Ascending aorta (tissue), 2 donors: ENCODE measurements at regions not wholly inside any gene's neighbourhood (a gene's known extent, or its start where the extent isn't known, plus 50 kb on each side); places are given as distances from the start of the nearest gene placed in this dataset.
"Not testable (repeated sequence)": the region's sequence is repeated elsewhere in the genome, so short reads cannot be mapped to it uniquely, and the experiment has no call there.

ENCODE experiments used
- DNase-seq, 2 donors: peaks; one replicate each; pipeline ENCODE4 v3.0.0-alpha.2; 2019; ENCODE audit warnings: low spot score in 2 of 2
- H3K27ac ChIP-seq, 2 donors: fragments of 200-600 bp; sonication (generic); one replicate each; pipeline ENCODE4 v1.5.1; 2016 to 2017; ENCODE audit warnings: mild to moderate bottlenecking in 1 of 2
- H3K27me3 ChIP-seq: fragments of 200-600 bp; sonication (generic); one replicate; pipeline ENCODE4 v1.5.1; 2017
- H3K36me3 ChIP-seq, 2 donors: fragments of 200-600 bp; sonication (generic); one replicate each; pipeline ENCODE4 v1.5.1; 2016
- H3K4me1 ChIP-seq, 2 donors: fragments of 200-600 bp; sonication (generic); one replicate each; pipeline ENCODE4 v1.5.1; 2016 to 2017; ENCODE audit warnings: mild to moderate bottlenecking in 1 of 2
- H3K4me3 ChIP-seq, 2 donors: fragments of 200-600 bp; sonication (generic); one replicate each; pipeline ENCODE4 v1.5.1; 2016 to 2017; ENCODE audit warnings: mild to moderate bottlenecking in 1 of 2
- H3K9me3 ChIP-seq, 2 donors: fragments of 200-600 bp; sonication (generic); one replicate each; pipeline ENCODE4 v1.5.1; 2016
- intact Hi-C: fragments of 100-400 bp; cut with DNase I; formaldehyde crosslinking; loops from one replicate; pipeline ENCODE4 v1.15.1; 2023
- TF ChIP-seq, protein P1 (sequence below), 3 experiments: fragments of 200-600 bp in 2 of 3; fragments of 450-650 bp in 1 of 3; sonication (generic) in 2 of 3; IDR thresholded peaks; one replicate each; pipeline ENCODE4 v1.5.1; 2016 to 2019; ENCODE audit warnings: antibody characterized with exemption in 3 of 3, mild to moderate bottlenecking in 1 of 3, moderate library complexity in 1 of 3

DNA sequence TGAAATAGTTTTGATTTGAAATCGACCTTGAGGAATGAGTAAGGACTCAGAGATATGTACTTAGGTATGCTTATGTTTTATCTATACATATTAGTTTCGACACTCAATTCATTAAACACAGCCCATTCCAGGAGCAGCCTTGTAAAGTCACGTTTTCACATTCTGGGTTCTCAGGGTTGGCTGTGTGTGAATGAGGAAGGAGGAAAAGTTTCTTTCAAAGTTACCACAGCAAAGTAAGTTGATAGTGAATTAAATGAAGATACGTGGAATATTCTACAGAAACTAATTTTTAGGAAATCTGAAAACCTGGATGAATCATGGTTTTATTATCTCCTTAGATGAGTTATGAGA, 133.5 kb downstream of the C3orf38 start:
- DNase-seq: no peak
- H3K36me3 ChIP-seq: no peaks in the 10 kb centered on the region
- H3K27ac ChIP-seq: no peak overlapping the region
- intact Hi-C loops: no loop called here
- no peak overlapping the region for H3K4me3 ChIP-seq
- H3K9me3 ChIP-seq: no peaks in the 10 kb centered on the region
- no peaks in the 10 kb centered on the region for H3K27me3 ChIP-seq
- no peaks in the 10 kb centered on the region for H3K4me1 ChIP-seq
- TF ChIP-seq, protein P1, sequence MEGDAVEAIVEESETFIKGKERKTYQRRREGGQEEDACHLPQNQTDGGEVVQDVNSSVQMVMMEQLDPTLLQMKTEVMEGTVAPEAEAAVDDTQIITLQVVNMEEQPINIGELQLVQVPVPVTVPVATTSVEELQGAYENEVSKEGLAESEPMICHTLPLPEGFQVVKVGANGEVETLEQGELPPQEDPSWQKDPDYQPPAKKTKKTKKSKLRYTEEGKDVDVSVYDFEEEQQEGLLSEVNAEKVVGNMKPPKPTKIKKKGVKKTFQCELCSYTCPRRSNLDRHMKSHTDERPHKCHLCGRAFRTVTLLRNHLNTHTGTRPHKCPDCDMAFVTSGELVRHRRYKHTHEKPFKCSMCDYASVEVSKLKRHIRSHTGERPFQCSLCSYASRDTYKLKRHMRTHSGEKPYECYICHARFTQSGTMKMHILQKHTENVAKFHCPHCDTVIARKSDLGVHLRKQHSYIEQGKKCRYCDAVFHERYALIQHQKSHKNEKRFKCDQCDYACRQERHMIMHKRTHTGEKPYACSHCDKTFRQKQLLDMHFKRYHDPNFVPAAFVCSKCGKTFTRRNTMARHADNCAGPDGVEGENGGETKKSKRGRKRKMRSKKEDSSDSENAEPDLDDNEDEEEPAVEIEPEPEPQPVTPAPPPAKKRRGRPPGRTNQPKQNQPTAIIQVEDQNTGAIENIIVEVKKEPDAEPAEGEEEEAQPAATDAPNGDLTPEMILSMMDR (IDR thresholded peaks at IDR 0.05): no peak

GRCh38 chr3:88291486-88291885, 141.7 kb downstream of the C3orf38 start:
- Histone ChIP-seq H3K27me3 (no peaks in the 10 kb centered on the region), H3K36me3 (no peaks in the 10 kb centered on the region), H3K9me3 (no peaks in the 10 kb centered on the region), H3K4me1 (no peaks in the 10 kb centered on the region), H3K27ac (no peak overlapping the region), H3K4me3 (no peak overlapping the region)
- no peak for DNase-seq
- intact Hi-C loops: no loop called here
- TF ChIP-seq, protein P1 (IDR thresholded peaks at IDR 0.05): no peak

DNA sequence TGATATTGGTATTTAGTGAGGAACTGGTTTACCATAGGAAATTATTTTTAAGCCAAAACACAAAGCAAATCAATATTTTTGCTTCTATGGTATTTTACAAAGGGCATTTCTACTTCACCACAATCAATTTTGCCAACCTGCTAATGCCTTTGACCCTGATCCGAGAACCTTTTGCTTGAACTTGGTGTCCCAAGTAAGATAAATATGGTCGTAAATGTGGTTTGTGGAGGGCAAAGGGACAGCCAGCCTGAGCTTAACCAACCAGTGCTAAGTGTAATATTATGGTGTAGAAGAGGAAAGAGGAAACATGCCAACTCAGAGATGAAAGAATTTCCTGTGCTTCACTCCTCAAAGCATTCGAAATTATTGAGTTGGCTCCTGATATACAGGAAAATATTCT, 148.4 kb downstream of the C3orf38 start:
- no peak overlapping the region for H3K4me3 ChIP-seq
- no peaks in the 10 kb centered on the region for H3K27me3 ChIP-seq
- DNase-seq: no peak
- intact Hi-C loops: no loop called here
- no peaks in the 10 kb centered on the region for H3K36me3 ChIP-seq
- no peaks in the 10 kb centered on the region for H3K4me1 ChIP-seq
- H3K9me3 ChIP-seq: no peaks in the 10 kb centered on the region
- TF ChIP-seq, protein P1 (IDR thresholded peaks at IDR 0.05): no peak
- H3K27ac ChIP-seq: no peak overlapping the region

GRCh38 chr3:88301273-88301995, 151.7 kb downstream of the C3orf38 start:
- Histone ChIP-seq H3K27ac (no peak overlapping the region), H3K4me1 (no peaks in the 10 kb centered on the region), H3K36me3 (no peaks in the 10 kb centered on the region), H3K9me3 (no peaks in the 10 kb centered on the region), H3K27me3 (no peaks in the 10 kb centered on the region), H3K4me3 (no peak overlapping the region)
- DNase-seq: no peak
- intact Hi-C loops: no loop called here
- TF ChIP-seq, protein P1 (IDR thresholded peaks at IDR 0.05): no peak

- Histone ChIP-seq H3K4me1 (no peaks in the 10 kb centered on the region), H3K27ac (no peak overlapping the region), H3K4me3 (no peak overlapping the region), H3K9me3 (no peaks in the 10 kb centered on the region), H3K36me3 (no peaks in the 10 kb centered on the region), H3K27me3 (no peaks in the 10 kb centered on the region)
- TF ChIP-seq, protein P1 (IDR thresholded peaks at IDR 0.05): no peak
- DNase-seq: no peak
- intact Hi-C loops: no loop called here
Measured at GRCh38 chr3:88301996-88302393, 152.2 kb downstream of the C3orf38 start.

GRCh38 chr3:88303331-88303904, 153.7 kb downstream of the C3orf38 start:
- H3K36me3 ChIP-seq, intact Hi-C loops, H3K27me3 ChIP-seq, H3K4me3 ChIP-seq, H3K9me3 ChIP-seq, H3K27ac ChIP-seq, H3K4me1 ChIP-seq, DNase-seq: not testable (repeated sequence)
